ENCODE measurements at regions not wholly inside any gene's neighbourhood (a gene's known extent, or its start where the extent isn't known, plus 50 kb on each side); places are given as distances from the start of the nearest gene placed in this dataset.

DNA sequence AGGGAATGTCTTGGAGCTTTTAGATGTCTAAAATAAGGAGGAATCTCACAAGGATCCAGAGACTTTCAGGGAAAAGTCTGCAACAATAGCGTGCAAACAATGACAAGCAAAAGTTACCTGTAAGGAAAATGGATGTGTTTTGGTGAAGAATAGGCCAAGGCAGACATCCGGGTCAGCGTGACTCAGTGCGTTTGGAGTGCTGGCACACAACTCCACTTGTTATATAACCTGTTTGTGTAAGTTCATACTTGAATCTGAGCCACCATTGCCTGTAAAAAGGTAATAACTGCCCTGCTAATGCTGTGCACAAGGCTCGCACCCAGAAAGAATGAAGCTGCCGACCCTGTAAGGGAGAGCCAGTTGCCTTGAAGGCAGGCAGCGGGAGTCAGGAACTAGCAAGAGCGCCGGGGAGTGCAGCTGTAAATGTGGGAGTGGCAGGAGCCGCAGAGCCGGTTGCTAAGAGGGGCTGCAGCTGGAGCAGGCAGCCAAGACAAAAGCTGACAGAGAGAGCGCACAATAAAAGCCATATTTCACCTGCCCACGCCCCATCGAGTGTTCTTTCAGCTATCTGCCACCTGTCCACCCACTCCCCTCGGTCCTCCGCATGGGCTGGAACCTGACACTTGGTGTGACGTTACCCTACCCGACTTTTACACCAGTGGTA lies 638.5 kb upstream of the MIS18BP1 start:
- TF ChIP-seq, protein P1, sequence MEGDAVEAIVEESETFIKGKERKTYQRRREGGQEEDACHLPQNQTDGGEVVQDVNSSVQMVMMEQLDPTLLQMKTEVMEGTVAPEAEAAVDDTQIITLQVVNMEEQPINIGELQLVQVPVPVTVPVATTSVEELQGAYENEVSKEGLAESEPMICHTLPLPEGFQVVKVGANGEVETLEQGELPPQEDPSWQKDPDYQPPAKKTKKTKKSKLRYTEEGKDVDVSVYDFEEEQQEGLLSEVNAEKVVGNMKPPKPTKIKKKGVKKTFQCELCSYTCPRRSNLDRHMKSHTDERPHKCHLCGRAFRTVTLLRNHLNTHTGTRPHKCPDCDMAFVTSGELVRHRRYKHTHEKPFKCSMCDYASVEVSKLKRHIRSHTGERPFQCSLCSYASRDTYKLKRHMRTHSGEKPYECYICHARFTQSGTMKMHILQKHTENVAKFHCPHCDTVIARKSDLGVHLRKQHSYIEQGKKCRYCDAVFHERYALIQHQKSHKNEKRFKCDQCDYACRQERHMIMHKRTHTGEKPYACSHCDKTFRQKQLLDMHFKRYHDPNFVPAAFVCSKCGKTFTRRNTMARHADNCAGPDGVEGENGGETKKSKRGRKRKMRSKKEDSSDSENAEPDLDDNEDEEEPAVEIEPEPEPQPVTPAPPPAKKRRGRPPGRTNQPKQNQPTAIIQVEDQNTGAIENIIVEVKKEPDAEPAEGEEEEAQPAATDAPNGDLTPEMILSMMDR (IDR thresholded peaks at IDR 0.05): no peak
- TF ChIP-seq POLR2A (IDR thresholded peaks at IDR 0.05): no peak

All from ovary (tissue), 3 donors.